GM21529 (cell line): ENCODE measurements at regions not wholly inside any gene's neighbourhood (a gene's known extent, or its start where the extent isn't known, plus 50 kb on each side); places are given as distances from the start of the nearest gene placed in this dataset.

Source experiments
- ATAC-seq: cut with Tn5 transposase; IDR thresholded peaks from one replicate; pipeline ENCODE4 v1.9.1; 2021; ENCODE audit not compliant: unreplicated experiment

- ATAC-seq, result no peak
Measured at GRCh38 chr11:121946514-121946913, 169.5 kb downstream of the BLID start.

- ATAC-seq, result no peak
Measured at GRCh38 chr11:121944556-121945230, 171.3 kb downstream of the BLID start.

GRCh38 chr11:121938076-121938475 is 177.9 kb downstream of the BLID start:
- no peak for ATAC-seq

GRCh38 chr11:121936781-121937447 is 179.1 kb downstream of the BLID start:
- no peak for ATAC-seq

GRCh38 chr11:121936370-121936769 is 179.6 kb downstream of the BLID start:
- no peak for ATAC-seq

GRCh38 chr11:121933694-121934093 is 182.3 kb downstream of the BLID start:
- no peak for ATAC-seq

GRCh38 chr11:121933294-121933693 is 182.7 kb downstream of the BLID start:
- ATAC-seq, result no peak

GRCh38 chr11:121932646-121933185 is 183.3 kb downstream of the BLID start:
- no peak for ATAC-seq

- ATAC-seq, result no peak
Measured at GRCh38 chr11:121931748-121932352, 184.2 kb downstream of the BLID start.

GRCh38 chr11:121931121-121931520 is 184.9 kb downstream of the BLID start:
- no peak for ATAC-seq

GRCh38 chr11:121930004-121930965 is 185.7 kb downstream of the BLID start:
- ATAC-seq, result no peak

GRCh38 chr11:121929581-121929980 is 186.4 kb downstream of the BLID start:
- no peak for ATAC-seq

GRCh38 chr11:121928597-121929580 is 187.1 kb downstream of the BLID start:
- no peak for ATAC-seq

- no peak for ATAC-seq
Measured at GRCh38 chr11:121927789-121928188, 188.2 kb downstream of the BLID start.

- ATAC-seq, result no peak
Measured at GRCh38 chr11:121927097-121927785, 188.8 kb downstream of the BLID start.

GRCh38 chr11:121924191-121924590 is 191.8 kb downstream of the BLID start:
- ATAC-seq, result no peak

GRCh38 chr11:121917482-121917881 is 198.5 kb downstream of the BLID start:
- no peak for ATAC-seq

GRCh38 chr11:121914508-121915059 is 201.4 kb downstream of the BLID start:
- no peak for ATAC-seq

- no peak for ATAC-seq
Measured at GRCh38 chr11:121909596-121909995, 206.4 kb downstream of the BLID start.
